ENCODE measurements at regions not wholly inside any gene's neighbourhood (a gene's known extent, or its start where the extent isn't known, plus 50 kb on each side); places are given as distances from the start of the nearest gene placed in this dataset.

DNA sequence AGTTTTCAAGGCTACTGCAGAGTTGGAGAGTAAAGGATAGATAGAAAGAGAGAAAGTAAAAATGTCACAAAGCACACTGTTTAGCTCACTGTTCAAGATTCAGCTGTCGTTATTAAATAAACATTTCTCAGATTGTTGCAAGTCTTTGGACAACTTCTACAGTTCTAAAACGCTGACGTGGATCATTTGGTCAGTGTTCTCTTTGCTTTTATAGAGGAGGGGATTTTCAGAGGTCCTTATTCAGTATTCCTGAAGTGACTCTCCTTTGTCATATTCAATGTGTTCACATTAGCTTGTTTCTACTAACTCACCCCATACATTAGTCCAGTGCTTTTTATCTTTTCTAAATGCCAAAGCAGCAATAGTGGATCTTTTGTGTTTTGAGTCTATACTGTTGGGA lies 154.7 kb upstream of the ARGLU1 start:
- TF ChIP-seq EZH2 (IDR thresholded peaks at IDR 0.05; ENCODE audit: borderline replicate concordance), result no peak
- Histone ChIP-seq H3K4me1 (ENCODE audit: insufficient read depth) (no peaks in the 10 kb centered on the region), H2AFZ (peak overlapping the region; percentile 8), H3K79me2 (no peaks in the 10 kb centered on the region), H4K20me1 (ENCODE audit: insufficient read depth, poor library complexity, severe bottlenecking) (no peaks in the 10 kb centered on the region), H3K36me3 (replicated peaks; ENCODE audit: insufficient read depth, low read depth) (no peaks in the 10 kb centered on the region), H3K4me3 (no peak overlapping the region), H3K27ac (no peak overlapping the region), H3K27me3 (no peaks in the 10 kb centered on the region), H3K4me2 (no peak overlapping the region), H3K9me3 (ENCODE audit: low read depth) (no peaks in the 10 kb centered on the region), H3K9me2 (replicated peaks; ENCODE audit: insufficient read depth) (no peaks in the 10 kb centered on the region)
- DNase-seq (ENCODE audit: low spot score), result no peak
- WGBS (ENCODE audit: low lambda C conversion rate, missing lambda C conversion rate), result 55% methylated on average over 3 of the region's 3 CpGs

DNA sequence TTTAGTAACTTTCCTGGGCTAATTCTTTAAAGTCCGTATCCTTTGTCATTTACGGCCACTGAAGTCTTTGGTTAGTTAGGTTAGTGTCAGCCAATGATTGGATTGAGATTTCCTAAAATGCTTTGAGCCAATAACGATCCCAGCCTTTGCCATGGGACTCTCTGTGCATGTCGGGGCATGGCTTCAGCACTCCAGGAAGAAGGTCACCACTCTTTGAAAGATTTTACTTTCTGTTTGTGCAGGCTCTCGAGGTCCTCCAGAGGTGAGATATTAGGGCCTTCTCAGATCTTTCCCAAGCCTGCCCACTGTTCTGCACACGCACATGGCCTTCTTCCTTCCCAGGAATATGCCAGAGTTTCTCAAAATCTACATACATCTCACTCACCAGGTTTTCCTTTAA lies 153.7 kb upstream of the ARGLU1 start:
- H4K20me1 ChIP-seq (ENCODE audit: insufficient read depth, poor library complexity, severe bottlenecking), result no peaks in the 10 kb centered on the region
- H3K4me2 ChIP-seq, result no peak overlapping the region
- no peak overlapping the region for H3K27ac ChIP-seq
- WGBS (ENCODE audit: low lambda C conversion rate, missing lambda C conversion rate), result 94% methylated on average over 6 of the region's 6 CpGs
- TF ChIP-seq EZH2 (IDR thresholded peaks at IDR 0.05; ENCODE audit: borderline replicate concordance) (no peak), EZH2phosphoT487 (IDR thresholded peaks at IDR 0.05; ENCODE audit: low read depth, severe bottlenecking, unreplicated experiment) (no peak)
- TF ChIP-seq, protein P1, sequence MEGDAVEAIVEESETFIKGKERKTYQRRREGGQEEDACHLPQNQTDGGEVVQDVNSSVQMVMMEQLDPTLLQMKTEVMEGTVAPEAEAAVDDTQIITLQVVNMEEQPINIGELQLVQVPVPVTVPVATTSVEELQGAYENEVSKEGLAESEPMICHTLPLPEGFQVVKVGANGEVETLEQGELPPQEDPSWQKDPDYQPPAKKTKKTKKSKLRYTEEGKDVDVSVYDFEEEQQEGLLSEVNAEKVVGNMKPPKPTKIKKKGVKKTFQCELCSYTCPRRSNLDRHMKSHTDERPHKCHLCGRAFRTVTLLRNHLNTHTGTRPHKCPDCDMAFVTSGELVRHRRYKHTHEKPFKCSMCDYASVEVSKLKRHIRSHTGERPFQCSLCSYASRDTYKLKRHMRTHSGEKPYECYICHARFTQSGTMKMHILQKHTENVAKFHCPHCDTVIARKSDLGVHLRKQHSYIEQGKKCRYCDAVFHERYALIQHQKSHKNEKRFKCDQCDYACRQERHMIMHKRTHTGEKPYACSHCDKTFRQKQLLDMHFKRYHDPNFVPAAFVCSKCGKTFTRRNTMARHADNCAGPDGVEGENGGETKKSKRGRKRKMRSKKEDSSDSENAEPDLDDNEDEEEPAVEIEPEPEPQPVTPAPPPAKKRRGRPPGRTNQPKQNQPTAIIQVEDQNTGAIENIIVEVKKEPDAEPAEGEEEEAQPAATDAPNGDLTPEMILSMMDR (IDR thresholded peaks at IDR 0.05; ENCODE audit: poor library complexity), result no peak
- no peaks in the 10 kb centered on the region for H3K9me3 ChIP-seq (ENCODE audit: low read depth)
- no peaks in the 10 kb centered on the region for H3K9me2 ChIP-seq (replicated peaks; ENCODE audit: insufficient read depth)
- no peaks in the 10 kb centered on the region for H3K4me1 ChIP-seq (ENCODE audit: insufficient read depth)
- H3K36me3 ChIP-seq (replicated peaks; ENCODE audit: insufficient read depth, low read depth), result no peaks in the 10 kb centered on the region
- no peak overlapping the region for H2AFZ ChIP-seq
- H3K79me2 ChIP-seq, result no peaks in the 10 kb centered on the region
- DNase-seq (ENCODE audit: low spot score), result no peak
- no peak overlapping the region for H3K4me3 ChIP-seq
- H3K27me3 ChIP-seq, result no peaks in the 10 kb centered on the region

DNA sequence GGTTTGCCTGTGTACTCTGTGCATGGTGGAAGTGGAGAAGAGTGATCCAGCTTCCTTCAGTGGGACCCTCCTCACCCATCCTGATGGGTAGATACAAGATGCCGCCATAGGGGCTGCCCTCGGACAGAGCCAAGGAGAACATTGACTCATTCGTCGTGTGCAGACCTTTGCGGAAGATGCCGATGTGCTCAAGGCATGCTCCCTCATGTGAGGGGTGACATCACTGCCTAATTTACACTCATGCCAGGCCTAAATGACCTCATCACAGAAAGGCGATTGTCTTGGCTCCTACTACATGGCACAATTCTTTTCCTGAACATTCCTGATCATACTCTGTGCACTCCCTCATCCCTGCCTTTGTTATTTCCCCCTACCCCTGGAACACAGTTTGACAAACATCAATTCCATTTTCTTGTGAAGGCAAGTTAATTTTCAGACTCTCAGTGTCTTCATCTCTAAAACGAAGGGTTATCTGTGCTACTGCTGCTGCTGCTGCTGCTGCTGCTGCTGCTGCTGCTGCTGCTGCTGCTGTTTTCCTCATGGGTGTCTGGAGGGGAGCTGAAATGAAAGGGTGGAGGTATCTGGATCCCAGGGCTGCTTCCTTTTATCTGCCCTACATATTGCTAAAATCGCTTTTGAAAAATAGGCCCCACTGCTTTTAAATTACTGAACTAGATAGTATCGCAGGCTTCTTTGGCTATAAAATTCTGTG lies 146.5 kb upstream of the ARGLU1 start:
- Histone ChIP-seq H2AFZ (no peak overlapping the region), H3K4me2 (no peak overlapping the region), H3K36me3 (replicated peaks; ENCODE audit: insufficient read depth, low read depth) (no peaks in the 10 kb centered on the region), H3K27me3 (no peaks in the 10 kb centered on the region), H3K27ac (no peak overlapping the region), H3K4me1 (ENCODE audit: insufficient read depth) (no peaks in the 10 kb centered on the region), H3K9me3 (ENCODE audit: low read depth) (no peaks in the 10 kb centered on the region), H4K20me1 (ENCODE audit: insufficient read depth, poor library complexity, severe bottlenecking) (no peaks in the 10 kb centered on the region), H3K9me2 (replicated peaks; ENCODE audit: insufficient read depth) (no peaks in the 10 kb centered on the region), H3K79me2 (no peaks in the 10 kb centered on the region), H3K4me3 (no peak overlapping the region)
- 82% methylated on average over 10 of the region's 10 CpGs for WGBS (ENCODE audit: low lambda C conversion rate, missing lambda C conversion rate)
- DNase-seq (ENCODE audit: low spot score), result no peak
- TF ChIP-seq EZH2phosphoT487 (IDR thresholded peaks at IDR 0.05; ENCODE audit: low read depth, severe bottlenecking, unreplicated experiment) (no peak), EZH2 (IDR thresholded peaks at IDR 0.05; ENCODE audit: borderline replicate concordance) (no peak)
- TF ChIP-seq, protein P1 (IDR thresholded peaks at IDR 0.05; ENCODE audit: poor library complexity), result no peak

DNA sequence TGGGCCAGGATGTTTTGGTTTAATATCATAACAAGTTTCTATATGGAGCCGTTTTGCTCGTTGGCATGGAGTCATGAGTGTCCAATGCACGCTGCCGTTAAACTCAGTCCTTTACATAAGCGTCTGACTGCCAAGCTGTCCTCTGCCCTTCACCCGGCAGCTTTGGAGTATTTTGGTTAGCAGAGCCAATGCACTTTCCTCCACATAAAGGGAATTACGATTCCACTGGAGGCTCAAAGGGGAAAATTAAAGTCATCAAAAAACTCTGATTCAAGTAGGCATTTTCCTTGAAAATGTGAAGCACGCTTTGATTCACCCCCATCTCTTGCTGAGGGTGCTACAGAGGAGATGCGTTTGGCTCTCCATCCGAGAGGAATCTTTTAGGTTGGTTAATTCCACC lies 144.4 kb upstream of the ARGLU1 start:
- no peak overlapping the region for H3K4me2 ChIP-seq
- WGBS (ENCODE audit: low lambda C conversion rate, missing lambda C conversion rate), result 78% methylated on average over 10 of the region's 10 CpGs
- H3K36me3 ChIP-seq (replicated peaks; ENCODE audit: insufficient read depth, low read depth), result no peaks in the 10 kb centered on the region
- no peaks in the 10 kb centered on the region for H3K79me2 ChIP-seq
- H3K4me3 ChIP-seq, result no peak overlapping the region
- H2AFZ ChIP-seq, result no peak overlapping the region
- H3K9me3 ChIP-seq (ENCODE audit: low read depth), result no peaks in the 10 kb centered on the region
- no peaks in the 10 kb centered on the region for H3K4me1 ChIP-seq (ENCODE audit: insufficient read depth)
- H4K20me1 ChIP-seq (ENCODE audit: insufficient read depth, poor library complexity, severe bottlenecking), result no peaks in the 10 kb centered on the region
- TF ChIP-seq, protein P1 (IDR thresholded peaks at IDR 0.05; ENCODE audit: poor library complexity), result no peak
- TF ChIP-seq EZH2 (IDR thresholded peaks at IDR 0.05; ENCODE audit: borderline replicate concordance) (no peak), EZH2phosphoT487 (IDR thresholded peaks at IDR 0.05; ENCODE audit: low read depth, severe bottlenecking, unreplicated experiment) (no peak)
- H3K27ac ChIP-seq, result no peak overlapping the region
- DNase-seq (ENCODE audit: low spot score), result no peak
- H3K9me2 ChIP-seq (replicated peaks; ENCODE audit: insufficient read depth), result no peaks in the 10 kb centered on the region
- no peaks in the 10 kb centered on the region for H3K27me3 ChIP-seq

Measured in hepatocyte (in vitro differentiated cells).